Testis (tissue), 2 donors: ENCODE measurements at regions not wholly inside any gene's neighbourhood (a gene's known extent, or its start where the extent isn't known, plus 50 kb on each side); places are given as distances from the start of the nearest gene placed in this dataset.

Experiments used
- DNase-seq: peaks from one replicate; pipeline ENCODE4 v3.0.0-alpha.2; 2019
- H3K27ac ChIP-seq, 2 donors: fragments of 200-600 bp; sonication (generic); one replicate each; pipeline ENCODE4 v1.5.1; 2019
- H3K27me3 ChIP-seq: fragments of 200-600 bp; sonication (generic); one replicate; pipeline ENCODE4 v1.5.1; 2019
- H3K36me3 ChIP-seq: fragments of 200-600 bp; sonication (generic); one replicate; pipeline ENCODE4 v1.5.1; 2017; ENCODE audit warnings: low read depth; ENCODE audit errors: missing control alignments
- H3K4me1 ChIP-seq: fragments of 200-600 bp; sonication (generic); one replicate; pipeline ENCODE4 v1.5.1; 2019
- H3K4me3 ChIP-seq, 2 donors: fragments of 200-600 bp; sonication (generic); one replicate each; pipeline ENCODE4 v1.5.1; 2017 to 2019
- H3K9me3 ChIP-seq: fragments of 200-600 bp; sonication (generic); one replicate; pipeline ENCODE4 v1.5.1; 2017
- CTCF ChIP-seq, 3 experiments: fragments of 450-650 bp in 2 of 3; fragments of 200-600 bp in 1 of 3; sonication (generic) in 1 of 3; IDR thresholded peaks; one replicate each; pipeline ENCODE4 v1.5.1; 2016 to 2019; ENCODE audit warnings: antibody characterized with exemption in 3 of 3, mild to moderate bottlenecking in 2 of 3, moderate library complexity in 1 of 3
- POLR2A ChIP-seq: fragments of 450-650 bp; IDR thresholded peaks from one replicate; pipeline ENCODE4 v1.6.1; 2017; ENCODE audit warnings: antibody characterized with exemption, mild to moderate bottlenecking, moderate library complexity
- WGBS, 2 donors: methylation state at CpG; one replicate each; pipeline ENCODE4 v1.1.5; 2018; 5-methylcytosine and 5-hydroxymethylcytosine counted together
- intact Hi-C: fragments of 100-400 bp; cut with DNase I; formaldehyde crosslinking; loops from one replicate; pipeline ENCODE4 v1.15.1; 2023; ENCODE audit warnings: low total_unique reads

DNA sequence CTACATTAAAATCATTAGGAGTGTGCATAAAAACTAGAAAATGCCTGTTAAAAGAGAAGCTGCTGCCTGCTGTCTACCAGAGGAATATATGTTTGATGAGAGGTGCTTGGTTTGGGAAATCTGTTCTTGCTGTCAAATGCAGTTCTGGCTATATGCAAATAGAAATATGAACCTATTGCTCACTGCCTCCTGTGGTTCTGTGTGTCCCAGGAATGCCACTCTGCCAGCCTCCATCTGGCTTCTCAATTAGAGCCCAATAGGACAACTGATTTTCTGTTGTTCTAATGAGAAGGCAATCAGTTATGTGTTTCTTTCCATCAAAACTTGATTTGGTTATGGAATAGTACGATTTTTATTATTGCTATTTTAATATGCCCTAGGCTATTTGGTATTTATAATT lies 759.7 kb downstream of the HDGFL1 start:
- H3K36me3 ChIP-seq: no peaks in the 10 kb centered on the region
- WGBS, 2 donors: 88 to 95% methylated on average over 1 of the region's 1 CpG
- TF ChIP-seq POLR2A (no peak), CTCF (IDR thresholded peaks at IDR 0.05) (no peak)
- no peaks in the 10 kb centered on the region for H3K4me1 ChIP-seq
- DNase-seq: no peak
- intact Hi-C loops: no loop called here
- H3K27ac ChIP-seq: no peak overlapping the region
- no peak overlapping the region for H3K4me3 ChIP-seq
- no peaks in the 10 kb centered on the region for H3K27me3 ChIP-seq
- H3K9me3 ChIP-seq: no peaks in the 10 kb centered on the region

DNA sequence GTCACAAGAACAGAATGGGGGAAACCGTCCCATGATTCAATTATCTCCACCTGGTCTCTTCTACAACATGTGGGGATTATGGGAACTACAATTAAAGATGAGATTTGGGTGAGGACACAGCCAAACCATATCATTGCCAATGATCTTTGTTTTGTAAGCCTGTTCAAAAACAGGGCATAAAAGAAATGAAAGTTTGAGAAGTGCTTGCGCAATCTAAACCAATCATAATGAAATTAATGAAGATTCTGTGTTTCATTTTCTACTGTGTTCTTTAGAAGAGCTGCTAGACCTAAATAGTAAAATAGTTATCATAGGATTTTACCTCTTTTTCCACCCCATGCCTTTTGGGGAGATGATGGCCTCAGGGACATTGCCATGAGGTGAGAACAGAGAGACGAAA lies 761.3 kb downstream of the HDGFL1 start:
- 93 to 96% methylated on average over 3 of the region's 3 CpGs for WGBS, 2 donors
- Histone ChIP-seq H3K4me1 (no peaks in the 10 kb centered on the region), H3K27ac (no peak overlapping the region), H3K9me3 (no peaks in the 10 kb centered on the region), H3K27me3 (no peaks in the 10 kb centered on the region), H3K36me3 (no peaks in the 10 kb centered on the region), H3K4me3 (no peak overlapping the region)
- DNase-seq: no peak
- intact Hi-C loops: no loop called here
- TF ChIP-seq CTCF (IDR thresholded peaks at IDR 0.05) (no peak), POLR2A (no peak)

DNA sequence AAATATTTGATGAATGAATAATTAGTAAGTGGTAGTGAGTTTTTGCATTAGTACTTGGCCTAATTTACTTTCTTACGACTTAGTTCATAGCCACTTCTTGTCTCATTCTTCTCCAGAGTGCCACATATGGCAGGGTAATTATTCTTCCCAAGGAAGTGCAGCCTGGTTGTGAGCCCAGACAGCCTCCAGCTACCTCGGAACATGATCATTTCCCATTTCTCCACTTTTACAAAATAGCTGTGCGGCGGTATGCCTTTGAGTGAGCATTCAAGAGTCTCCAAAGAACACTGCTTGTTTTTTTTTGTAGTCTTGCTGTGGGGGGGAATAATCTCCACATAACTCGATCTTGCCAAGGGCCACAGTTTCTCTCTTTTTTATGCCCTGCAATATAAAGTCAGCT lies 765.0 kb downstream of the HDGFL1 start:
- no peaks in the 10 kb centered on the region for H3K9me3 ChIP-seq
- intact Hi-C loops: no loop called here
- no peaks in the 10 kb centered on the region for H3K4me1 ChIP-seq
- no peak overlapping the region for H3K4me3 ChIP-seq
- no peak for TF ChIP-seq CTCF (IDR thresholded peaks at IDR 0.05)
- no peak for TF ChIP-seq POLR2A
- 64 to 76% methylated on average over 5 of the region's 5 CpGs for WGBS, 2 donors
- no peak for DNase-seq
- no peaks in the 10 kb centered on the region for H3K36me3 ChIP-seq
- no peaks in the 10 kb centered on the region for H3K27me3 ChIP-seq
- H3K27ac ChIP-seq: no peak overlapping the region

GRCh38 chr6:23335894-23336293 lies 766.5 kb downstream of the HDGFL1 start:
- Histone ChIP-seq H3K4me1 (no peaks in the 10 kb centered on the region), H3K4me3 (no peak overlapping the region), H3K9me3 (no peaks in the 10 kb centered on the region), H3K36me3 (no peaks in the 10 kb centered on the region), H3K27ac (no peak overlapping the region), H3K27me3 (no peaks in the 10 kb centered on the region)
- TF ChIP-seq CTCF (IDR thresholded peaks at IDR 0.05) (no peak), POLR2A (no peak)
- intact Hi-C loops: no loop called here
- DNase-seq: no peak
- 57 to 77% methylated on average over 2 of the region's 2 CpGs for WGBS, 2 donors

- H3K4me1 ChIP-seq: no peaks in the 10 kb centered on the region
- H3K4me3 ChIP-seq: no peak overlapping the region
- 77 to 89% methylated on average over 3 of the region's 3 CpGs for WGBS, 2 donors
- no peak for TF ChIP-seq CTCF (IDR thresholded peaks at IDR 0.05)
- TF ChIP-seq POLR2A: no peak
- intact Hi-C loops: no loop called here
- no peaks in the 10 kb centered on the region for H3K27me3 ChIP-seq
- H3K36me3 ChIP-seq: no peaks in the 10 kb centered on the region
- DNase-seq: no peak
- H3K9me3 ChIP-seq: no peaks in the 10 kb centered on the region
- H3K27ac ChIP-seq: no peak overlapping the region
These were observed 769.9 kb downstream of the HDGFL1 start for GRCh38 chr6:23339268-23339667.
